ENCODE measurements at regions not wholly inside any gene's neighbourhood (a gene's known extent, or its start where the extent isn't known, plus 50 kb on each side); places are given as distances from the start of the nearest gene placed in this dataset.

GRCh38 chr4:54958236-54958635, 167.2 kb downstream of the KDR start:
- H3K9me3 ChIP-seq (ENCODE audit: control insufficient read depth, insufficient read depth, low read depth, low read length): no peaks in the 10 kb centered on the region
- DNase-seq (ENCODE audit: low read depth, low spot score) (no peak), ATAC-seq (no peak)
- no peak overlapping the region for H3K27ac ChIP-seq (ENCODE audit: low read length)
- TF ChIP-seq CTCF (IDR thresholded peaks at IDR 0.05) (no peak), TCF7L2 (IDR thresholded peaks at IDR 0.05; ENCODE audit: low read depth, low read length) (no peak)
- H3K36me3 ChIP-seq (ENCODE audit: control insufficient read depth, insufficient read depth, low read length): no peaks in the 10 kb centered on the region
- no peaks in the 10 kb centered on the region for H3K4me1 ChIP-seq (ENCODE audit: control insufficient read depth, insufficient read depth, low read length)
- intact Hi-C loops (cut with micrococcal nuclease; ENCODE audit: unreplicated experiment) (no loop called here), in situ Hi-C loops (cut with HindIII; ENCODE audit: low pct_unique_long_range_greater_than_20kb, low sequenced_read_pairs) (no loop called here)
- ChIA-PET CTCF (no interaction called here), POLR2A (no interaction called here)
- H3K4me3 ChIP-seq (ENCODE audit: low read depth in 2 of 2, low read length in 2 of 2): no peak overlapping the region
- H3K27me3 ChIP-seq (ENCODE audit: control insufficient read depth, insufficient read depth, low read length): no peaks in the 10 kb centered on the region
- no TSS peak for BruUV-seq (replicated peaks)

- ChIA-PET POLR2A (interaction anchor here (0.7 kb wide), 1 partner anchor 114 kb away, joined by 7 read pairs; no protein-coding TSS in a partner anchor), CTCF (interaction anchor here (0.7 kb wide), 1 partner anchor 10 kb away, joined by 10 read pairs; no protein-coding TSS in a partner anchor)
- TF ChIP-seq TCF7L2 (IDR thresholded peaks at IDR 0.05; ENCODE audit: low read depth, low read length): no peak
- no peak for TF ChIP-seq CTCF (IDR thresholded peaks at IDR 0.05)
- no peak for TF ChIP-seq REST (IDR thresholded peaks at IDR 0.05; ENCODE audit: insufficient read depth in 1 of 2, low read depth in 2 of 2, low read length in 1 of 2)
- no peak for TF ChIP-seq POLR2AphosphoS5 (IDR thresholded peaks at IDR 0.05; ENCODE audit: low read depth, low read length)
- TF ChIP-seq SIN3A (IDR thresholded peaks at IDR 0.05; ENCODE audit: borderline replicate concordance, insufficient read depth, low read depth, low read length): no peak
- DNase-seq (ENCODE audit: low read depth, low spot score) (no peak), ATAC-seq (no peak)
- BruUV-seq (replicated peaks): no TSS peak
- no peaks in the 10 kb centered on the region for H3K36me3 ChIP-seq (ENCODE audit: control insufficient read depth, insufficient read depth, low read length)
- no peaks in the 10 kb centered on the region for H3K9me3 ChIP-seq (ENCODE audit: control insufficient read depth, insufficient read depth, low read depth, low read length)
- no peak overlapping the region for H3K4me3 ChIP-seq (ENCODE audit: low read depth in 2 of 2, low read length in 2 of 2)
- no peaks in the 10 kb centered on the region for H3K27me3 ChIP-seq (ENCODE audit: control insufficient read depth, insufficient read depth, low read length)
- intact Hi-C loops (cut with micrococcal nuclease; ENCODE audit: unreplicated experiment): no loop called here
- no peak overlapping the region for H3K27ac ChIP-seq (ENCODE audit: low read length)
- in situ Hi-C loops (cut with HindIII; ENCODE audit: low pct_unique_long_range_greater_than_20kb, low sequenced_read_pairs): no loop called here
- H3K4me1 ChIP-seq (ENCODE audit: control insufficient read depth, insufficient read depth, low read length): no peaks in the 10 kb centered on the region
Measured at GRCh38 chr4:54954656-54955388, 170.6 kb downstream of the KDR start.

All from Panc1 (cell line).